Choroid plexus epithelial cell (primary cell): ENCODE measurements at regions not wholly inside any gene's neighbourhood (a gene's known extent, or its start where the extent isn't known, plus 50 kb on each side); places are given as distances from the start of the nearest gene placed in this dataset.
"Not testable (repeated sequence)": the region's sequence is repeated elsewhere in the genome, so short reads cannot be mapped to it uniquely, and the experiment has no call there.

ENCODE experiments used
- DNase-seq: peaks from one replicate; pipeline ENCODE4 v3.0.0-alpha.2; 2010; ENCODE audit warnings: low read depth
- H3K4me3 ChIP-seq: 2 replicates; pipeline ENCODE4 v1.5.1; 2011; ENCODE audit warnings: low read depth, mild to moderate bottlenecking, control low read depth, low read length, moderate library complexity
- TF ChIP-seq, protein P1 (sequence below): conservative IDR thresholded peaks from 2 replicates; pipeline ENCODE4 v1.5.1; 2011; ENCODE audit warnings: low read depth, mild to moderate bottlenecking, control low read depth, inconsistent platforms, low read length, moderate library complexity

DNA sequence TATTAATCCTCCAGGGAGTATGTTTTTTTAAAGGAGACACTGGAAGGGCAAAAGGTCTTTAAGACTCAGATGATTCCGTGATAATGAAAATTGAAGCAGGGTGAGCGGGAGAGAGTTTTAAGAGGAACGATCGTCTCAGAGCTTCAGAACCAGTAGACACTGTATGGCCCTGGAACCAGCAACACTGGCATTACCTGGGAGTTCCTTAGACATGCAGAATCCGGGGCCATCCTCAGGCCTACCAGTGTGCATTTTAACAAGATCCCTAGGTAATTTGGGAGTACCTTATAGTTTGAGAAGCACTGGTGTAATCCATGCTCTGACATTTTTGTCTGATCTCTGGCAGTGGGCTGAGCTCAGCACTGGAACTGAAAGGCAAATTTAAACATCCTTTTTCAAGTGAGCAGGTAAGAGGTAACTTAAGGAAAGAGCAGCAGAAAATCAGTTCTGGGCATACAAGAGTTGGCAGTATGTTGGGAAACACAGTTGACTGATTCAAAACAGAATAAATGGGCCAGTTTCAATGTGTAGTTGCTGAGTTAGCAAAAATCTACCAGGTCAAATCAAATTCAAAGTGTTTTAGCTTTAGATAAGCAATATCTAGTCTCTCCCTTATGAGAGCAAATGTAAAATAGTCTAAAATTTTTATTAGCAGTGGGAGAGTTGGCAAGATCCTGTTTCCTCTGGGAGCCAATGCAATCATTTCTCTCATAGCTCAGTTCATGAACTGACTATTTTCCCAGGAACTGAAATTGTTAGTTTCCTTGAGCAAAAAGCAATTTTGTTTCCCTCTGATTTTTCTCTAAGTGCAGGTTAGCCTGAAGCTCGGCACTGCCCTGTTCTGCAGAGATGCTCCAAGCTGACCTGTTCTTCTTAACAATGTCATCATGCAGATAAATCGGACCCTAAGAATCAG, 97.2 kb upstream of the ELMO1 start:
- H3K4me3 ChIP-seq: no peak overlapping the region
- TF ChIP-seq, protein P1, sequence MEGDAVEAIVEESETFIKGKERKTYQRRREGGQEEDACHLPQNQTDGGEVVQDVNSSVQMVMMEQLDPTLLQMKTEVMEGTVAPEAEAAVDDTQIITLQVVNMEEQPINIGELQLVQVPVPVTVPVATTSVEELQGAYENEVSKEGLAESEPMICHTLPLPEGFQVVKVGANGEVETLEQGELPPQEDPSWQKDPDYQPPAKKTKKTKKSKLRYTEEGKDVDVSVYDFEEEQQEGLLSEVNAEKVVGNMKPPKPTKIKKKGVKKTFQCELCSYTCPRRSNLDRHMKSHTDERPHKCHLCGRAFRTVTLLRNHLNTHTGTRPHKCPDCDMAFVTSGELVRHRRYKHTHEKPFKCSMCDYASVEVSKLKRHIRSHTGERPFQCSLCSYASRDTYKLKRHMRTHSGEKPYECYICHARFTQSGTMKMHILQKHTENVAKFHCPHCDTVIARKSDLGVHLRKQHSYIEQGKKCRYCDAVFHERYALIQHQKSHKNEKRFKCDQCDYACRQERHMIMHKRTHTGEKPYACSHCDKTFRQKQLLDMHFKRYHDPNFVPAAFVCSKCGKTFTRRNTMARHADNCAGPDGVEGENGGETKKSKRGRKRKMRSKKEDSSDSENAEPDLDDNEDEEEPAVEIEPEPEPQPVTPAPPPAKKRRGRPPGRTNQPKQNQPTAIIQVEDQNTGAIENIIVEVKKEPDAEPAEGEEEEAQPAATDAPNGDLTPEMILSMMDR: no peak
- no peak for DNase-seq

DNA sequence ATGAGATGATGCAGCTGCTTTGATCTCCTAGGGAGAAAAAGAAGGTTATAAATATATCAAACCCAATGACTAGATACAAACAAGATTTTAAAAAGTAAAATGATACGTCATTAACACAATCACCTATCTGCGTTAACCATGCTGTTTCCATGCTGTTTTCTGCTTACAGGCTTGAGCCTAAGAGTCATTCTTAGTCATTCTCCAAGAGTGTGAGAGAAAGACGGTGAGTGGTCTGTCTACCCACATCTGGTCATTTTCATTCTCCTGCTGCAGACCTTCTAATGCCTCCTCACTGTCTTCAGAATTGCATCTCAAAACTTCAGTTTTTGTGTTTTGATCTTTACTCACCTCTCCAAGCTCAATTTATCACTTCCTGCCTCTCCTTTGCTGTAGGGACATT, 98.0 kb upstream of the ELMO1 start:
- DNase-seq: no peak
- H3K4me3 ChIP-seq: no peak overlapping the region
- TF ChIP-seq, protein P1: no peak

DNA sequence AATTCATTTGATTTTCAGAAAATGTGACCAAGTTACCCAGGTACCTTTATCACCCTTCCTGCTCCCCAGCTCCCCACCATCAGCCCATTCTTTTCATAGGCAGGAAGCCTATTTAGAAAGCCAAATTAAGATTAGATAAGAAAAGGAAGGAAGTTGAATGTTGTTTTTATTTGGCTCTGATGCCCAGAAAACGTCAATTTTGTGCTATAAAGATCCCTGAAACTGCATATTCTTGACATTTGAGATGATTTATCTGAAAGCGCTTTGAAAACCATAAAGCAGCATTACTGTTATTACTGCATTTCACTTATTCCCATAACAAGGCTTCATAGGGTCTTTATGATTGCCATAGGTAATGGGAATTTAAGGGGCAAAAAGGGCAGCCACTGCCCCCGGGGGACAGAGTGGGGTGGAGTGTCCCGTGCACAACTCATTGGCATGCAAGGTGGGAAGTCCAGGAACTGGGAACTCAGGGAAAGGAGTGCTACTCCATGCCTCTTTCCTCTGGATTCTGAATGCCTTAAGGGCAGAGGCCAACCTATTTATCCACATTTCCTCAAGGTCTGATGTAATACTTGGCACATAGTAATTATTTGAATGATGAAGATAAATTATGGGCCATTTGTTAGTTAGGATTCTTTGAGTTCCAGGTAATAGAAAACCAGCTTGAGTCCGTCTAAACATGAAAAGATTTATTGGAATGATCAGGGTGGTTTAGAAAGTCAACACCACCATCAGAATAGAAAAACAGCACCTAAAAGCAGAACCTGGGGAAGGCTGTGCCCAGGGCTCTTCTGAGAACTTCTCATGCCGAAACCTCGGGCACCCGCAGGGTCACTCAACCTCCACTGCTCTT, 100.6 kb upstream of the ELMO1 start:
- DNase-seq: no peak
- H3K4me3 ChIP-seq: no peak overlapping the region
- TF ChIP-seq, protein P1: no peak

DNA sequence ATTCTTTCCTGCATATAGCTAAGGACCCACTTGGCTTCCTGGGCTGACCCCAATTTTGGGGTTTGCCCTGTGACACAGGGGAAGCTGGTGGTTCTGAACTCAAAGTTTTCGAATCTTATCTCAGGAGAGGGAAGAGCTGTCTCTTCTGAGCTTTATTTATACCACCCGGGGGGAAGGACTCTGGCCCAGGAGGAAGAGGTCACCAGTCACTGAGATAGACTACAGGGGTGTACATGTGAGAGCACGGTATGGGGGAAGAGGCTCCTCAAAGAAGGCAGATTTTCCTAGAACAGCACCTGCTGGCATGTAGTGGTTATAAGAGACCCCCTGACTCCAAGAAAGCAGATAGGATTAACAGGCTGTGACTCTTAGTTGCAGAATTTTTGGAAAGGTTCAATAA, 101.8 kb upstream of the ELMO1 start:
- H3K4me3 ChIP-seq: no peak overlapping the region
- no peak for DNase-seq
- TF ChIP-seq, protein P1: no peak

DNA sequence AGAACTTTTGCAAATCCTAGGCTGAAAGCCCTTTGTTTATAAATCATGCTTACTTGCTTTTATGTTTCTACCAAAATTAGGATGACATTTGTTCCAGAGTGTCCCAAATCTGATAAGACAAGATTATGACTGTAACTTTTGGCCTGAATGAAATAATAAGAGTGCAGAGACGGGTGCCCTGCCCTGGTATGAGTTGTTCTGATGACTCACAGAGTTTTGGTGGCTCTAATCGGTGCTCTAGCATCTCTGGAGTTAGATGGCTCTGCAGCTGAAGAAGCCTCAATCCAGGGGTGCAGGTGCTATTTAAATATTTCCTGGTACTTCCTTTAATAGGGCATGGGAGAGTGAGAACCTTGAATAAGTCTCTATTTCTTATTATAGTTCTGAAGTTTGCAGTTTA, 102.2 kb upstream of the ELMO1 start:
- TF ChIP-seq, protein P1: no peak
- no peak for DNase-seq

DNA sequence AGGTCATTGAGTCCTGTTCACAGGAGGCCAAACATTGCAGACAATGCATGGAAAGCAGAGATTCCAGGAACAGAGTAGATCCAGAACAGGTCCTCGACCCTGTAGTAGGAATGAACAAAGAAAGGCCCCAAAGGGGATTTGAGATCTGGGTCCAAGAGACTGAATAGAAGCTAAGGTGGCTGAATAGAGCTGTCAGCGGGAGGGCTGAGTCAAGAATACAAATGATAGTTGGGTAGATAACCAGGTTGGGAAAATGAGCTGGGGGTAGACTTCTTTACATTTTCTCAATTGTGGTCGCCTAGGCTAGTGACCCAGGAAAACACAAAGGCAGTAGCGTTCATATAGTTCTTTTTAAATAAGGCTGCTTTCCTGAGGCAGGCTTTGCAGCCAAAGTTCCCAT, 103.4 kb upstream of the ELMO1 start:
- H3K4me3 ChIP-seq: no peak overlapping the region
- DNase-seq: no peak
- TF ChIP-seq, protein P1: no peak

More for the DNA sequence above, 102.2 kb upstream of the ELMO1 start:
- H3K4me3 ChIP-seq: no peak overlapping the region

DNA sequence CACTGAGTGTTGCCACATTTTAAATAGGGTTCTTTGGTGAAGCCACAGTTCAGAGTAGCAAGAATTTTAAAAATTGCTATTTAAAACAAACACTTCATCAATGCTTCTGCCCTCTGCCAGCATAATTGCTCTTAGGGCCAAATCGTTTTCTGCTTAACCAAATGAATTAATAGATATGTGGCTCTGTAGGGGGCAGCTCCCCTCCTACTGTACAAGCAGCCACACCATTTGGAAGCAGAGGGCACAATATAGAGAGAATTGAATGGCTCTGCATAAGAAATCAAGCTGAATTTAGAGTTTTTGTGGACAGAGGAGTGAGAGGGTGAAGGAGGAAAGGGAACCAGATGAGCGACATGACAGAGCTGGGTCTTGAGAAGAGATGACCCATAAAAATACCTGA, 103.8 kb upstream of the ELMO1 start:
- not testable (repeated sequence) for DNase-seq

More for the DNA sequence above, 103.8 kb upstream of the ELMO1 start:
- H3K4me3 ChIP-seq: not testable (repeated sequence)
